ENCODE measurements at regions not wholly inside any gene's neighbourhood (a gene's known extent, or its start where the extent isn't known, plus 50 kb on each side); places are given as distances from the start of the nearest gene placed in this dataset.

DNA sequence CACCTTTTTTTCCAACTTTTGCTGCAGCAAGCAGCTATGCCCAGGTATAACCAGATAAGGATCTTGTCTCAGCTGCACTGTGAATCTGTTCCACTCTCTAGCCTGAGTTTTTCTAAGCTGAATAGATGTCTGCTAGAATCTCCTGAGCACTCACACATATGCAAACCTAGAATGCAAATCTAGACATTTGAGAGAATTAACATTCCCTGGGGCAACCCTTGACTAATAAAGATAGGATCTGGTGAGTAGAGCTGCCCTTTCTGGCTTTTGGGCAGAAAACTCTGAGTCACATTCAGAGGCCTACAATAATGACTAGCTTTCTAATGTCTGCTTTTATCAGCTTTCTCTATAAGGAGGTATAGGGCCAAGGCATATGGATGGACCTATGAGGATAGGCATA lies 61.4 kb upstream of the BARHL2 start:
- DNase-seq: no peak

- DNase-seq: no peak
Measured at GRCh38 chr1:90773812-90774211, 56.7 kb upstream of the BARHL2 start.

DNA sequence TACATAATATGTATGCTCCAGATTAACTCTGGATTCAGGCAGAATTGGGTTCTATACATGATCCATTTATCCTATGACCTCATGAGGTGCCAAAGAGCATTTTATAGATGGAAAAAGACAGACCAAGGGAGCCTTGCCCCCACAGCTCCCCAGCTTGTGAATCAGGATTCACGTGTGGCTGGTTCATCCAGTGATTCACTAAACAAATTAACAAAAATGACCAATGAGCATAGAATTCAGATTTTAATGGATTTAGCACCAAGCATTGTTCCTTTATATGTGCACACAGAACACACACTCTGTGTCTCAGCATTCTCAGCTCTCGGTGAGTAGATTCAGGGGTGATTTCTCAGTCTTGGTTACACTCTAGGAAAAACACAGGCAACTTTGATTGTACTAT lies 51.7 kb upstream of the BARHL2 start:
- no peak for DNase-seq

DNA sequence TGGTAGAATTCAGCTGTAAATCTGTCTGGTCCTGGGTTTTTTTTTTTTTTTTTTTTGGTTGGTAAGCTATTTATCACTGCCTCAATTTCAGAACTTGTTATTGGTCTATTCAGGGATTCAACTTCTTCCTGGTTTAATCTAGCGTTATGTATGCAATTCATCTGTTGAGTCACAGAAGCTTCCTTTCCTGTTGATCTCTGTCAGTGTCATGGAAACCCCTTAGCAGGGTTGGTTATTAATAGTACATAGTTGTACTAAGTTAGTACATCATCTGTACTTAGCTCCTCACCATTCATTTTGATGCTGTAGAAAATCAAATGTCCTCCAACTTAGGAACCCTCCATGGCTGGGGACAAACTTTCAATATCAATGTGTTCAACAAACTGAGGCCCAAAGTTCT lies 51.0 kb upstream of the BARHL2 start:
- no peak for DNase-seq
